ENCODE measurements at regions not wholly inside any gene's neighbourhood (a gene's known extent, or its start where the extent isn't known, plus 50 kb on each side); places are given as distances from the start of the nearest gene placed in this dataset.

DNA sequence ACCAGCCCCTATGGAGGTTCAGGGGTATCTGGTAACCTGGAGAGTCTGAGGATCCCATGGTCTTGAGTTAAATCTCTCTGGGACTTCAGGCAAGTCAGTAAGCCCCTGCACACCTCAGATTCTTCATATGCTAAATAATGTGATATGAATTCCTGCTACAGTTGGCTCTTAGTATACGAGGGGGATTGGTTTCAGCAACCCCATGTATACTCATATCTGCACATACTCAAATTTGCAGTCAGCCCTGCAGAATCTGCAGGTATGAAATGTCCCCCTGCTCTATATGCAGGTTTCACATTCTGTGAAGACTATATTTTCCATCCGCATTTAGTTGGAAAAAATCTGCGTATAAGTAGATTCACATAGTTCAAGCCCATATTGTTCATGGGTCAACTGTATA, 136.6 kb downstream of the TOMM20 start:
- no peak overlapping the region for H2AFZ ChIP-seq (ENCODE audit: low read length)
- H3K4me3 ChIP-seq (ENCODE audit: low read depth, low read length, poor library complexity, severe bottlenecking): no peak overlapping the region
- H3K9ac ChIP-seq (ENCODE audit: low read length): no peak overlapping the region
- no peaks in the 10 kb centered on the region for H4K20me1 ChIP-seq (ENCODE audit: insufficient read depth, low read length)
- peaks cover 18% of the 10 kb centered on the region for H3K4me1 ChIP-seq (ENCODE audit: insufficient read depth, low read length, severe bottlenecking)
- H3K27ac ChIP-seq (ENCODE audit: low read depth, low read length, poor library complexity, severe bottlenecking): no peak overlapping the region
- no peaks in the 10 kb centered on the region for H3K79me2 ChIP-seq (ENCODE audit: insufficient read depth, low read length)
- H3K27me3 ChIP-seq (ENCODE audit: insufficient read depth, low read length): no peaks in the 10 kb centered on the region
- no peaks in the 10 kb centered on the region for H3K36me3 ChIP-seq (ENCODE audit: insufficient read depth, low read length)
- H3K4me2 ChIP-seq (ENCODE audit: low read length): no peak overlapping the region
- no peaks in the 10 kb centered on the region for H3K9me2 ChIP-seq (ENCODE audit: low read depth, low read length)
- no peak for TF ChIP-seq EZH2 (IDR thresholded peaks at IDR 0.05; ENCODE audit: borderline replicate concordance, low read length)
- TF ChIP-seq, protein P1, sequence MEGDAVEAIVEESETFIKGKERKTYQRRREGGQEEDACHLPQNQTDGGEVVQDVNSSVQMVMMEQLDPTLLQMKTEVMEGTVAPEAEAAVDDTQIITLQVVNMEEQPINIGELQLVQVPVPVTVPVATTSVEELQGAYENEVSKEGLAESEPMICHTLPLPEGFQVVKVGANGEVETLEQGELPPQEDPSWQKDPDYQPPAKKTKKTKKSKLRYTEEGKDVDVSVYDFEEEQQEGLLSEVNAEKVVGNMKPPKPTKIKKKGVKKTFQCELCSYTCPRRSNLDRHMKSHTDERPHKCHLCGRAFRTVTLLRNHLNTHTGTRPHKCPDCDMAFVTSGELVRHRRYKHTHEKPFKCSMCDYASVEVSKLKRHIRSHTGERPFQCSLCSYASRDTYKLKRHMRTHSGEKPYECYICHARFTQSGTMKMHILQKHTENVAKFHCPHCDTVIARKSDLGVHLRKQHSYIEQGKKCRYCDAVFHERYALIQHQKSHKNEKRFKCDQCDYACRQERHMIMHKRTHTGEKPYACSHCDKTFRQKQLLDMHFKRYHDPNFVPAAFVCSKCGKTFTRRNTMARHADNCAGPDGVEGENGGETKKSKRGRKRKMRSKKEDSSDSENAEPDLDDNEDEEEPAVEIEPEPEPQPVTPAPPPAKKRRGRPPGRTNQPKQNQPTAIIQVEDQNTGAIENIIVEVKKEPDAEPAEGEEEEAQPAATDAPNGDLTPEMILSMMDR (IDR thresholded peaks at IDR 0.05; ENCODE audit: low read length): no peak
- H3F3A ChIP-seq (ENCODE audit: insufficient read depth, low read length): no peaks in the 10 kb centered on the region
- H3K9me3 ChIP-seq (ENCODE audit: low read length): no peaks in the 10 kb centered on the region

DNA sequence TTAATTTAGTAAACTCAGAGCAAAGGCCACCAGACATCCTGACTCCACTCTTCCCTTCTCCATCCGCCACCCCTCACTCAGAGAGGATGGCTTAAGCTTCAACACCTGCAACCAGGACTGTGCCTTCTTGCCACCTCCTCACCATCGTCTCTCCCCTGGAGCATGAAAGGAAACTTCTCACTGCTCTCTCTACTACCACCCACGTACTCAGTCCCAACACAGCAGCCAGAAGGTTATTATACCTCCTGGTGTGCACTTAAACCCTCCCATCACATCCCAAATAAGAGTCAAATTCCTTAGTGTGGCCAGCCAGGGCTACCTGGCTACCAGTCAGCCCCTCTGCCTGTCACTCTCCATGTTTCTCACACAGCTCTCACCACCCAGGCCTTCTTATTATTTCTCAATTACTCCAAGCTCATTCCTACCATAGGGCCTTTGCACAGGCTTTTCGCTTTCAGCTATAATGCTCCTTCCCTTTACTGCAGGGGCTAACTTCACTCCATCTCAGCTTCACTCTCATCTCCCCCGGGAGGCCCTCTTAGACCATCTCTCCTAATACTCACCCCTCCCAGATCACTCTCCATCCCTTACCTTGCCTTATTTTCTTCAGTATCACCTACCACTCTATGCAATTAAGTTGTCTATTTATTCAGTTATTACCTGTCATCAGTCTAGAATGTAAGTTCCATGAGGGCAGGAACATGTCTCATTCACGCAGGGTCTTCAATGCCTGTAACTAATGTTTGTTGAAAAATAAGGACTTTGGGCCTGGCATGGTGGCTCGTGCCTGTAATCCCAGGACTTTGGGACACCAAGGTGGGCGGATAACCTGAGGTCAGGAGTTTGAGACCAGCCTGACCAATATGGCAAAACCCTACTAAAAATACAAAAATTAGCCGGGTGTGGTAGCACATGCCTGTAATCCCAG, 137.5 kb downstream of the TOMM20 start:
- H2AFZ ChIP-seq (ENCODE audit: low read length): no peak overlapping the region
- no peaks in the 10 kb centered on the region for H4K20me1 ChIP-seq (ENCODE audit: insufficient read depth, low read length)
- no peaks in the 10 kb centered on the region for H3K27me3 ChIP-seq (ENCODE audit: insufficient read depth, low read length)
- no peaks in the 10 kb centered on the region for H3K9me2 ChIP-seq (ENCODE audit: low read depth, low read length)
- no peaks in the 10 kb centered on the region for H3F3A ChIP-seq (ENCODE audit: insufficient read depth, low read length)
- H3K4me2 ChIP-seq (ENCODE audit: low read length): no peak overlapping the region
- TF ChIP-seq, protein P1 (IDR thresholded peaks at IDR 0.05; ENCODE audit: low read length): no peak
- TF ChIP-seq EZH2 (IDR thresholded peaks at IDR 0.05; ENCODE audit: borderline replicate concordance, low read length): no peak
- H3K27ac ChIP-seq (ENCODE audit: low read depth, low read length, poor library complexity, severe bottlenecking): peak overlapping the region; percentile 42
- no peak overlapping the region for H3K4me3 ChIP-seq (ENCODE audit: low read depth, low read length, poor library complexity, severe bottlenecking)
- no peaks in the 10 kb centered on the region for H3K79me2 ChIP-seq (ENCODE audit: insufficient read depth, low read length)
- no peaks in the 10 kb centered on the region for H3K9me3 ChIP-seq (ENCODE audit: low read length)
- H3K9ac ChIP-seq (ENCODE audit: low read length): no peak overlapping the region
- no peaks in the 10 kb centered on the region for H3K36me3 ChIP-seq (ENCODE audit: insufficient read depth, low read length)
- peaks cover 26% of the 10 kb centered on the region for H3K4me1 ChIP-seq (ENCODE audit: insufficient read depth, low read length, severe bottlenecking)

DNA sequence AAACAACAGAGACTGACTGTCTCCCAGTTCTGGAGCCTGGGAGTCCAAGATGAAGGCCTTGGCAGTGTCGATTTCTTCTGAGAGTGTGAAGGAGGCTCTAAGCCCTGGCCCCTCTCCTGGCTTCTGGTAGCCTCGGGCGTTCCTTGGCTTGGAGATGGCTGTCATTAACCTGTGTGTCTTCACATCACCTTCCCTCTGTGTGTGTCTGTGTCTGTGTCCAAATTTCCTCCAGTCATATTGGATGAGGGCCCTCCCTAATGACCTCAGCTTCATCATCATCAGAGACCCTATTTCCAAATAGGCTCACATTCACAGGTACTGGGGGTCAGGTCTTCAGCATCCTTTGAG, 138.3 kb downstream of the TOMM20 start:
- TF ChIP-seq EZH2 (IDR thresholded peaks at IDR 0.05; ENCODE audit: borderline replicate concordance, low read length): no peak
- TF ChIP-seq, protein P1 (IDR thresholded peaks at IDR 0.05; ENCODE audit: low read length): no peak
- no peak overlapping the region for H2AFZ ChIP-seq (ENCODE audit: low read length)
- no peaks in the 10 kb centered on the region for H3K36me3 ChIP-seq (ENCODE audit: insufficient read depth, low read length)
- peak overlapping the region; percentile 42 for H3K27ac ChIP-seq (ENCODE audit: low read depth, low read length, poor library complexity, severe bottlenecking)
- no peak overlapping the region for H3K4me2 ChIP-seq (ENCODE audit: low read length)
- H3F3A ChIP-seq (ENCODE audit: insufficient read depth, low read length): no peaks in the 10 kb centered on the region
- no peak overlapping the region for H3K4me3 ChIP-seq (ENCODE audit: low read depth, low read length, poor library complexity, severe bottlenecking)
- no peaks in the 10 kb centered on the region for H4K20me1 ChIP-seq (ENCODE audit: insufficient read depth, low read length)
- no peaks in the 10 kb centered on the region for H3K27me3 ChIP-seq (ENCODE audit: insufficient read depth, low read length)
- peaks cover 27% of the 10 kb centered on the region for H3K4me1 ChIP-seq (ENCODE audit: insufficient read depth, low read length, severe bottlenecking)
- no peaks in the 10 kb centered on the region for H3K9me3 ChIP-seq (ENCODE audit: low read length)
- no peak overlapping the region for H3K9ac ChIP-seq (ENCODE audit: low read length)
- no peaks in the 10 kb centered on the region for H3K9me2 ChIP-seq (ENCODE audit: low read depth, low read length)
- no peaks in the 10 kb centered on the region for H3K79me2 ChIP-seq (ENCODE audit: insufficient read depth, low read length)
